H1 (cell line): ENCODE measurements at regions not wholly inside any gene's neighbourhood (a gene's known extent, or its start where the extent isn't known, plus 50 kb on each side); places are given as distances from the start of the nearest gene placed in this dataset.

Experiments used
- JUND ChIP-seq: IDR thresholded peaks from 2 replicates; pipeline ENCODE4 v1.6.1; 2011; ENCODE audit warnings: mild to moderate bottlenecking, improper control_type of control experiment, low read length
- KDM5A ChIP-seq: fragments of 200-600 bp; IDR thresholded peaks from 2 replicates; pipeline ENCODE4 v1.7.1; 2012; ENCODE audit warnings: mild to moderate bottlenecking, low read length, inconsistent platforms, mixed read lengths
- SIRT6 ChIP-seq: IDR thresholded peaks from one replicate; pipeline ENCODE4 v1.7.1; 2012; ENCODE audit warnings: low read length, inconsistent platforms
- SP1 ChIP-seq: IDR thresholded peaks from 2 replicates; pipeline ENCODE4 v1.6.1; 2011; ENCODE audit warnings: low read depth, low read length
- TAF7 ChIP-seq: optimal IDR thresholded peaks from 2 replicates; pipeline ENCODE3; 2011; ENCODE audit warnings: low read depth, mild to moderate bottlenecking, inconsistent platforms, low read length, moderate library complexity, borderline replicate concordance
- TEAD4 ChIP-seq: IDR thresholded peaks from 2 replicates; pipeline ENCODE4 v1.6.1; 2012; ENCODE audit warnings: low read depth, low read length, inconsistent platforms, mixed read lengths

DNA sequence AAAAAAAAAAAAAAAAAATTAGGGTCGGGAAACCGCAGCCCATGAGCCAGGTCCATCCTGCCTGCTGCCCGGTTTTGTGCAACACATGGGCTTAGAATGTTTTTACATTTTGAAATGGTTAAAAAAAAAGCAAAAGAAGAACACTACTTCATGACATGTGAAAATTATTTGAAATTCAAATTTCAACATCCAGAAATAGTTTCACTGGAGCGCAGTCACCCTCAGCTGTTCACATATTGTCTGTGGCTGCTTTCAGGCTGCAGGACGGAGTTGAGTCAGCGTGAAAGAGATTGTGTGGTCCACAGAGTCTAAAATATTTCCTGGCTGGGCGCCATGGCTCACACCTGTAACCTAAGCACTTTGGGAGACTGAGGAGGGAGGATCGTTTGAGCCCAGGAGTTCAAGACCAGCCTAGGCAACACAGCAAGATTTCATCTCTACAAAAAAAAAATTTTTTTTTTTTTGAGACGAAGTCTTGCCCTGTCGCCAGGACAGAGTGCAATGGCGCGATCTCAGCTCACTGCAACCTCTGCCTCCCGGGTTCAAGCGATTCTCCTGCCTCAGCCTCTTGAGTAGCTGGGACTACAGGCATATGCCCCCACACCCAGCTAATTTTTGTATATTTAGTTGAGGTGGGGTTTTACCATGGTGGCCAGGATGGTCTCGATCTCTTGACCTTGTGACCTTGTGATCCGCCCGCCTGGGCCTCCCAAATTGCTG lies 63.9 kb upstream of the ECHDC3 start (continued):
- no peak for TF ChIP-seq JUND
- no peak for TF ChIP-seq SIRT6
- no peak for TF ChIP-seq KDM5A
- TF ChIP-seq TAF7 = no peak
- TF ChIP-seq SP1 = no peak
- no peak for TF ChIP-seq TEAD4
- TF ChIP-seq, all 59 proteins: peak for 0
